ENCODE measurements at regions not wholly inside any gene's neighbourhood (a gene's known extent, or its start where the extent isn't known, plus 50 kb on each side); places are given as distances from the start of the nearest gene placed in this dataset.

DNA sequence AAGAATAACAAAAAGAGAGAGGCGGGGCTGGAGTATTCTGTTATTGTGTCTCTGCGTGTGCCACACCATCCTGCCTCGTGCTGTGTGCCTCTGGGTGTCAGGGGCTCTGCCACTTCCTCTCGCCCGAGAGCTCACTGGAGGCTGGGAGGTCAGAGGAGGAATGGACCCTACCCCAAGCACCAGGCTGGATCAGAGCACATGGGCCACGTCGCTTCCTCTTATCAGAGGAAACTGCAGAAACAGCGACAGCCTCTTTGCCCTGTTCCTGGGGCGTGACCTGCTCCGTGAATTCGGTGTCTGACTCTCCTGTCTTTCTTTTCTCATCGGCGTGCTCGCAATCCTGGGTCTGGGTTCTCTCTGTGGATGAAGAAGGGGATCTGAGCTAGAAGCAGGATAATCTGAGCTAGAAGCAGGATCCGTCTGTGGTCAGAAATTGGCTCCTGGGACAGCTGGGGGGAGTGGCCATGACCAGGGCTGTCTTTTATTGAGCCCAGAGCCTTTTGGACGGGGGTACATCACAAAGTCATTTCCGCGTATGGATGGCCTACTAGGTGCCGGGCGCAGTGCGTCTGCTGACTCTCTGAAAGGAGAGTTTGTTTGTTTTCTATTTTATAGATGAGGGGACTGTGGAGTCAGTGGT lies 150.3 kb upstream of the COL5A1 start:
- H3K36me3 Mint-ChIP-seq (ENCODE audit: insufficient read depth) = no peaks in the 10 kb centered on the region
- no peak overlapping the region for H3K27ac Mint-ChIP-seq
- no peaks in the 10 kb centered on the region for H3K4me1 Mint-ChIP-seq (ENCODE audit: low read depth)
- no peaks in the 10 kb centered on the region for H3K9me3 Mint-ChIP-seq (ENCODE audit: low read depth)
- peaks cover 19% of the 10 kb centered on the region for H3K27me3 Mint-ChIP-seq
- TF ChIP-seq, protein P1, sequence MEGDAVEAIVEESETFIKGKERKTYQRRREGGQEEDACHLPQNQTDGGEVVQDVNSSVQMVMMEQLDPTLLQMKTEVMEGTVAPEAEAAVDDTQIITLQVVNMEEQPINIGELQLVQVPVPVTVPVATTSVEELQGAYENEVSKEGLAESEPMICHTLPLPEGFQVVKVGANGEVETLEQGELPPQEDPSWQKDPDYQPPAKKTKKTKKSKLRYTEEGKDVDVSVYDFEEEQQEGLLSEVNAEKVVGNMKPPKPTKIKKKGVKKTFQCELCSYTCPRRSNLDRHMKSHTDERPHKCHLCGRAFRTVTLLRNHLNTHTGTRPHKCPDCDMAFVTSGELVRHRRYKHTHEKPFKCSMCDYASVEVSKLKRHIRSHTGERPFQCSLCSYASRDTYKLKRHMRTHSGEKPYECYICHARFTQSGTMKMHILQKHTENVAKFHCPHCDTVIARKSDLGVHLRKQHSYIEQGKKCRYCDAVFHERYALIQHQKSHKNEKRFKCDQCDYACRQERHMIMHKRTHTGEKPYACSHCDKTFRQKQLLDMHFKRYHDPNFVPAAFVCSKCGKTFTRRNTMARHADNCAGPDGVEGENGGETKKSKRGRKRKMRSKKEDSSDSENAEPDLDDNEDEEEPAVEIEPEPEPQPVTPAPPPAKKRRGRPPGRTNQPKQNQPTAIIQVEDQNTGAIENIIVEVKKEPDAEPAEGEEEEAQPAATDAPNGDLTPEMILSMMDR (IDR thresholded peaks at IDR 0.05; ENCODE audit: unreplicated experiment) = no peak
- H3K4me3 Mint-ChIP-seq (ENCODE audit: low read depth) = no peak overlapping the region
- no peak for DNase-seq (ENCODE audit: low spot score, unreplicated experiment)

GRCh38 chr9:134491856-134492255 lies 149.7 kb upstream of the COL5A1 start:
- H3K4me1 Mint-ChIP-seq (ENCODE audit: low read depth) = no peaks in the 10 kb centered on the region
- no peak overlapping the region for H3K4me3 Mint-ChIP-seq (ENCODE audit: low read depth)
- H3K36me3 Mint-ChIP-seq (ENCODE audit: insufficient read depth) = no peaks in the 10 kb centered on the region
- H3K9me3 Mint-ChIP-seq (ENCODE audit: low read depth) = no peaks in the 10 kb centered on the region
- no peak overlapping the region for H3K27ac Mint-ChIP-seq
- H3K27me3 Mint-ChIP-seq = peaks cover 19% of the 10 kb centered on the region
- DNase-seq (ENCODE audit: low spot score, unreplicated experiment) = no peak
- TF ChIP-seq, protein P1 (IDR thresholded peaks at IDR 0.05; ENCODE audit: unreplicated experiment) = no peak

GRCh38 chr9:134492281-134492691 lies 149.3 kb upstream of the COL5A1 start:
- Mint-ChIP-seq H3K36me3 (ENCODE audit: insufficient read depth) (no peaks in the 10 kb centered on the region), H3K4me1 (ENCODE audit: low read depth) (no peaks in the 10 kb centered on the region), H3K27me3 (peaks cover 19% of the 10 kb centered on the region), H3K27ac (no peak overlapping the region), H3K4me3 (ENCODE audit: low read depth) (no peak overlapping the region), H3K9me3 (ENCODE audit: low read depth) (no peaks in the 10 kb centered on the region)
- TF ChIP-seq, protein P1 (IDR thresholded peaks at IDR 0.05; ENCODE audit: unreplicated experiment) = no peak
- DNase-seq (ENCODE audit: low spot score, unreplicated experiment) = no peak

- Mint-ChIP-seq H3K4me3 (ENCODE audit: low read depth) (no peak overlapping the region), H3K9me3 (ENCODE audit: low read depth) (no peaks in the 10 kb centered on the region), H3K27ac (no peak overlapping the region), H3K36me3 (ENCODE audit: insufficient read depth) (no peaks in the 10 kb centered on the region), H3K4me1 (ENCODE audit: low read depth) (no peaks in the 10 kb centered on the region), H3K27me3 (peaks cover 19% of the 10 kb centered on the region)
- TF ChIP-seq, protein P1 (IDR thresholded peaks at IDR 0.05; ENCODE audit: unreplicated experiment) = no peak
- DNase-seq (ENCODE audit: low spot score, unreplicated experiment) = no peak
Measured at GRCh38 chr9:134492721-134493460, 148.7 kb upstream of the COL5A1 start.

- Mint-ChIP-seq H3K4me3 (ENCODE audit: low read depth) (no peak overlapping the region), H3K4me1 (ENCODE audit: low read depth) (no peaks in the 10 kb centered on the region), H3K36me3 (ENCODE audit: insufficient read depth) (no peaks in the 10 kb centered on the region), H3K9me3 (ENCODE audit: low read depth) (no peaks in the 10 kb centered on the region), H3K27ac (no peak overlapping the region), H3K27me3 (peaks cover 17% of the 10 kb centered on the region)
- no peak for DNase-seq (ENCODE audit: low spot score, unreplicated experiment)
- TF ChIP-seq, protein P1 (IDR thresholded peaks at IDR 0.05; ENCODE audit: unreplicated experiment) = no peak
Measured at GRCh38 chr9:134493461-134494272, 147.9 kb upstream of the COL5A1 start.
